ENCODE measurements at regions not wholly inside any gene's neighbourhood (a gene's known extent, or its start where the extent isn't known, plus 50 kb on each side); places are given as distances from the start of the nearest gene placed in this dataset.

DNA sequence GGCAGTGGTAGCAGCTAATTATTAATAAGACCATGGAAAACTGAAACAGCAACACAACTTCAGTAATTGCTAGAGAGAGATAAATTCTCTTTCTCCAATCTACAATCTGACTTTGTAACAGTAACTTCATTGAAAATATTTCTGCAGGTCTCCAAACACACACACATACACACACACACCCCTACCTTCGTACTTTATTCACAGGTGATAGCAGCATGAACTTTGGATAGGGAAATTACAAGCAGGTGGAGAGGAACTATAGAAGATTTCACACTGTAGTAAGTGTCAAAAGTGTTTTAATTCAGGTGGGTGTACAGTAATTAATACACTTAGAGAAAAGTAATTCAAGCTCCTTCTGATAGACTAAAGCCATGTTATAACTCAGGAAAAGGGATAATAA, 587.5 kb downstream of the TUSC7 start:
- no peak for TF ChIP-seq POLR2A (IDR thresholded peaks at IDR 0.05)
- TF ChIP-seq, protein P1, sequence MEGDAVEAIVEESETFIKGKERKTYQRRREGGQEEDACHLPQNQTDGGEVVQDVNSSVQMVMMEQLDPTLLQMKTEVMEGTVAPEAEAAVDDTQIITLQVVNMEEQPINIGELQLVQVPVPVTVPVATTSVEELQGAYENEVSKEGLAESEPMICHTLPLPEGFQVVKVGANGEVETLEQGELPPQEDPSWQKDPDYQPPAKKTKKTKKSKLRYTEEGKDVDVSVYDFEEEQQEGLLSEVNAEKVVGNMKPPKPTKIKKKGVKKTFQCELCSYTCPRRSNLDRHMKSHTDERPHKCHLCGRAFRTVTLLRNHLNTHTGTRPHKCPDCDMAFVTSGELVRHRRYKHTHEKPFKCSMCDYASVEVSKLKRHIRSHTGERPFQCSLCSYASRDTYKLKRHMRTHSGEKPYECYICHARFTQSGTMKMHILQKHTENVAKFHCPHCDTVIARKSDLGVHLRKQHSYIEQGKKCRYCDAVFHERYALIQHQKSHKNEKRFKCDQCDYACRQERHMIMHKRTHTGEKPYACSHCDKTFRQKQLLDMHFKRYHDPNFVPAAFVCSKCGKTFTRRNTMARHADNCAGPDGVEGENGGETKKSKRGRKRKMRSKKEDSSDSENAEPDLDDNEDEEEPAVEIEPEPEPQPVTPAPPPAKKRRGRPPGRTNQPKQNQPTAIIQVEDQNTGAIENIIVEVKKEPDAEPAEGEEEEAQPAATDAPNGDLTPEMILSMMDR (IDR thresholded peaks at IDR 0.05): no peak

Measured in lower leg skin (tissue), 3 donors.